SK-N-MC (cell line): ENCODE measurements at regions not wholly inside any gene's neighbourhood (a gene's known extent, or its start where the extent isn't known, plus 50 kb on each side); places are given as distances from the start of the nearest gene placed in this dataset.

Source experiments
- EZH2 ChIP-seq: fragments of 200-600 bp; sonication (generic); IDR thresholded peaks from one replicate; pipeline ENCODE4 v1.6.1; 2017; ENCODE audit warnings: antibody characterized with exemption
- FOXP2 ChIP-seq: optimal IDR thresholded peaks from 2 replicates; pipeline ENCODE3; 2011; ENCODE audit warnings: mild to moderate bottlenecking, moderate library complexity; ENCODE audit not compliant: insufficient read depth; ENCODE audit errors: extremely low read length, control extremely low read depth
- POLR2AphosphoS5 ChIP-seq: IDR thresholded peaks from 2 replicates; pipeline ENCODE4 v1.6.1; 2012; ENCODE audit warnings: mild to moderate bottlenecking, low read depth, low read length, borderline replicate concordance

GRCh38 chr10:57786331-57786730 lies 481.4 kb downstream of the IPMK start:
- TF ChIP-seq POLR2AphosphoS5 = no peak
- TF ChIP-seq EZH2 = no peak
- no peak for TF ChIP-seq FOXP2
